Osteoblast (primary cell): ENCODE measurements at regions not wholly inside any gene's neighbourhood (a gene's known extent, or its start where the extent isn't known, plus 50 kb on each side); places are given as distances from the start of the nearest gene placed in this dataset.

ENCODE experiments used
- DNase-seq: peaks from one replicate; pipeline ENCODE4 v3.0.0; 2011; ENCODE audit warnings: low spot score, mixed read lengths; ENCODE audit not compliant: insufficient read length; ENCODE audit errors: missing footprints
- H2AFZ ChIP-seq: 2 replicates; pipeline ENCODE4 v1.6.0; 2011; ENCODE audit warnings: mild to moderate bottlenecking, low read length
- H3K27ac ChIP-seq: 2 replicates; pipeline ENCODE4 v1.5.1; 2011; ENCODE audit warnings: mild to moderate bottlenecking, low read depth, low read length, moderate library complexity
- H3K27me3 ChIP-seq: 2 replicates; pipeline ENCODE4 v1.6.0; 2012; ENCODE audit warnings: mild to moderate bottlenecking, control low read depth, inconsistent platforms, low read length, moderate library complexity; ENCODE audit not compliant: insufficient read depth
- H3K36me3 ChIP-seq: 2 replicates; pipeline ENCODE4 v1.5.1; 2011; ENCODE audit warnings: mild to moderate bottlenecking, low read length, control low read depth, moderate library complexity; ENCODE audit not compliant: insufficient read depth
- H3K4me1 ChIP-seq: 2 replicates; pipeline ENCODE4 v1.5.1; 2011; ENCODE audit warnings: mild to moderate bottlenecking, low read length, control low read depth, moderate library complexity; ENCODE audit not compliant: insufficient read depth
- H3K4me2 ChIP-seq: 2 replicates; pipeline ENCODE4 v1.6.0; 2011; ENCODE audit warnings: mild to moderate bottlenecking, low read length; ENCODE audit not compliant: insufficient read depth
- H3K4me3 ChIP-seq: fragments of 200-600 bp; sonication (generic); 3 replicates; pipeline ENCODE4 v1.5.1; 2012; ENCODE audit warnings: mild to moderate bottlenecking, low read length, inconsistent platforms; ENCODE audit not compliant: insufficient read depth
- H3K79me2 ChIP-seq: 2 replicates; pipeline ENCODE4 v1.6.0; 2012; ENCODE audit warnings: mild to moderate bottlenecking, low read length, control low read depth, inconsistent platforms; ENCODE audit not compliant: insufficient read depth
- H3K9me3 ChIP-seq: 2 replicates; pipeline ENCODE4 v1.5.1; 2011; ENCODE audit warnings: low read depth, low read length, control low read depth
- H4K20me1 ChIP-seq: 2 replicates; pipeline ENCODE4 v1.6.0; 2012; ENCODE audit warnings: mild to moderate bottlenecking, low read length, control low read depth; ENCODE audit not compliant: insufficient read depth
- TF ChIP-seq, protein P1 (sequence below): IDR thresholded peaks from 2 replicates; pipeline ENCODE4 v1.5.1; 2011; ENCODE audit warnings: mild to moderate bottlenecking, low read depth, low read length, moderate library complexity; ENCODE audit errors: extremely low read depth

DNA sequence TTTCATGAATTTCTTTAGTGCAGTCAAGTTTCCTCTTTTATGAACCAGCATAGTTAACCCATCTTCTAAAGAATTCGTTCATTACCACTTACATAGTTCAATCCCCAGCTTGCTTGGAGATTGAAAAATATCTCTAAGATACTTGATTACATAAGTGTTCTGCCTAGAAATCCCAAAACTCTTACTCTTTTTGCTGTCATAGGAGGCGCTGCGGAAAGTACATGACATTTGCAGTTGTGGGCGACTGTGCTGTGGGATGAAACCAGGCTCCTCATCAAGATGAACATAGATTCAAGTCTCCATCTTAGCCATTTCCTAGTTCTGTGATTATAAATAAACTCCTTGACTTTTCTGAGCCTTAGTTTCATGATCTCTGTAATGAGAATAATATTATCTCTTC lies 107.1 kb upstream of the SORBS2 start:
- Histone ChIP-seq H3K36me3 (no peaks in the 10 kb centered on the region), H4K20me1 (no peaks in the 10 kb centered on the region), H3K4me2 (no peak overlapping the region), H2AFZ (no peak overlapping the region), H3K27ac (no peak overlapping the region), H3K79me2 (no peaks in the 10 kb centered on the region), H3K9me3 (no peaks in the 10 kb centered on the region), H3K27me3 (no peaks in the 10 kb centered on the region), H3K4me1 (peaks cover 33% of the 10 kb centered on the region), H3K4me3 (no peak overlapping the region)
- TF ChIP-seq, protein P1, sequence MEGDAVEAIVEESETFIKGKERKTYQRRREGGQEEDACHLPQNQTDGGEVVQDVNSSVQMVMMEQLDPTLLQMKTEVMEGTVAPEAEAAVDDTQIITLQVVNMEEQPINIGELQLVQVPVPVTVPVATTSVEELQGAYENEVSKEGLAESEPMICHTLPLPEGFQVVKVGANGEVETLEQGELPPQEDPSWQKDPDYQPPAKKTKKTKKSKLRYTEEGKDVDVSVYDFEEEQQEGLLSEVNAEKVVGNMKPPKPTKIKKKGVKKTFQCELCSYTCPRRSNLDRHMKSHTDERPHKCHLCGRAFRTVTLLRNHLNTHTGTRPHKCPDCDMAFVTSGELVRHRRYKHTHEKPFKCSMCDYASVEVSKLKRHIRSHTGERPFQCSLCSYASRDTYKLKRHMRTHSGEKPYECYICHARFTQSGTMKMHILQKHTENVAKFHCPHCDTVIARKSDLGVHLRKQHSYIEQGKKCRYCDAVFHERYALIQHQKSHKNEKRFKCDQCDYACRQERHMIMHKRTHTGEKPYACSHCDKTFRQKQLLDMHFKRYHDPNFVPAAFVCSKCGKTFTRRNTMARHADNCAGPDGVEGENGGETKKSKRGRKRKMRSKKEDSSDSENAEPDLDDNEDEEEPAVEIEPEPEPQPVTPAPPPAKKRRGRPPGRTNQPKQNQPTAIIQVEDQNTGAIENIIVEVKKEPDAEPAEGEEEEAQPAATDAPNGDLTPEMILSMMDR: no peak
- DNase-seq: no peak

DNA sequence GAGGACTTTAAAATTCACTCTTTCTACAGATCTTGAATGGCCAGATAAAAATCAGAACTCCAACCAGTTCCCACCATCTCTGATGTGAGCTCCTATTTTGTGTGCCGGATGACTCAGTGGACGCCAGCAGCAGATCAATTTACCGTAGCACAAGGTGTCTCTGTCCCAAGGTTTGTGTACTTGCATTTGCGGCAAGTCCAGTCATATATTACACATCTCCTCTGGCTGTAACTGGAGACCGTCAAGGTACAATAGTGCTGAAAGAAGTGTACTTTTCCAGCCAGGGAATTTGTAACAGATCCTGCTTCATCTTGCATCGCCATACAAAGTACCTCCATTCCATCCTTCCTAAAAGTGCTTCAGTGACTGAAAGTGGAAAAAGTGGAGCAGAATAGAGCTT lies 108.2 kb upstream of the SORBS2 start:
- Histone ChIP-seq H3K36me3 (no peaks in the 10 kb centered on the region), H3K79me2 (no peaks in the 10 kb centered on the region), H3K27me3 (no peaks in the 10 kb centered on the region), H3K4me3 (no peak overlapping the region), H3K27ac (no peak overlapping the region), H3K9me3 (no peaks in the 10 kb centered on the region), H3K4me2 (no peak overlapping the region), H2AFZ (no peak overlapping the region), H4K20me1 (no peaks in the 10 kb centered on the region), H3K4me1 (peaks cover 24% of the 10 kb centered on the region)
- DNase-seq: no peak
- TF ChIP-seq, protein P1: no peak

DNA sequence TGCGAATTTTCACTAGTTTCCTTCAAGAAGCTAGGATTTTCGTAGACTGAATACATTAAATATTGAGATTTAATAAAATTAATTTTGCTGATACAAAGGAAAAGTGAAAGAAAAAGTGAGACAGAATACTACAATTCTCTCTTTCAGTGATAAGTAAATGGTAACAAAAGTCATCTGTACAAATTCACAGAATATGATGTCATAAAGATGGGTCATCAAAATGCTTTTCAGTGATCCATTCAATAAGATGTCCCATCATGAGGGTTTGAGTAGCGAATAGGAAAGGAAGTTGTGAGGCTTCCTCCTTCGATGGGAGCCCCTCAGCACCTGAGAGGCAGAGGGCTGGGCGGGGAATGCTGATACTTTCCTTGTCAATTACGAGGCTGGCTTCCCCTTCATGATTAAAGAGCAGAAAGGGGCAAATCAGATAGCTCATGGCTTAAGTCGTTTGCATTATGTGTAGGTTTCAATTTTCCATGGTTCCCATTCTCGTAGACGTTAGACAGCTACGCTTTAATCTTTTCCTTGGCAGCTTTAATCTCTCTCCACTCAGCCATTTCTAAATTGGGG lies 108.8 kb upstream of the SORBS2 start:
- Histone ChIP-seq H3K4me3 (no peak overlapping the region), H3K4me2 (no peak overlapping the region), H3K27me3 (no peaks in the 10 kb centered on the region)

More for the DNA sequence above, 108.8 kb upstream of the SORBS2 start:
- Histone ChIP-seq H3K9me3 (no peaks in the 10 kb centered on the region), H4K20me1 (no peaks in the 10 kb centered on the region), H3K27ac (no peak overlapping the region), H2AFZ (no peak overlapping the region), H3K4me1 (peaks cover 18% of the 10 kb centered on the region), H3K79me2 (no peaks in the 10 kb centered on the region), H3K36me3 (no peaks in the 10 kb centered on the region)
- TF ChIP-seq, protein P1: no peak
- no peak for DNase-seq
